Fibroblast of skin of back (primary cell): ENCODE measurements at regions not wholly inside any gene's neighbourhood (a gene's known extent, or its start where the extent isn't known, plus 50 kb on each side); places are given as distances from the start of the nearest gene placed in this dataset.

ENCODE experiments used
- DNase-seq: peaks from one replicate; pipeline ENCODE4 v3.0.0-alpha.2; 2013

DNA sequence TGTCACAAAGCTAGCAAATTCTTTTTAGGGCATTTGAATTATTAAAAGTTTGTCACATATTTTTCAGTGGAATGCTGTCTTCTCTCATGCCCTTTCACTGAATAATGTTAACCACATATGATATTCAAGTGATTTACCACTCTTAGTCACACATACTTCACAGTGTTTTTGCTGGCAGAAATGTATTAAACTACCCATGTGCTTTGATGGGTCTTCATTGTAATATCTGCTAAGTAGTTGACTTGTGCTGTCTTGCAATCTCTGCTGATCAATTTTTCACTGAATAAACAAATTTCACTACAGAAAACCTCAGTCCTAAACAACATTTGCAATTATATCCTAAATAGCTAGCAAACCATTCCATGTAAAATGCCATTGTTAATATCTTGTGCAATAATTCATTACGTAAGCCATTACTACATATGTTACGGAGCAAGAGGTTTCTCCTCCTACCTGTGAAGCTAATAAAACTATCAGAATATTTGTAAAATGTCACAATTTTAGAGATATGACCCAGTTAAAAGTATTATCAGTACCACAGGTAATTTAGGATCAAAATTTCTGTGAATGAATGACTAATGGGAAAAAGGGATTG is 64.6 kb upstream of the LMO3 start:
- DNase-seq = peak; percentile 0

DNA sequence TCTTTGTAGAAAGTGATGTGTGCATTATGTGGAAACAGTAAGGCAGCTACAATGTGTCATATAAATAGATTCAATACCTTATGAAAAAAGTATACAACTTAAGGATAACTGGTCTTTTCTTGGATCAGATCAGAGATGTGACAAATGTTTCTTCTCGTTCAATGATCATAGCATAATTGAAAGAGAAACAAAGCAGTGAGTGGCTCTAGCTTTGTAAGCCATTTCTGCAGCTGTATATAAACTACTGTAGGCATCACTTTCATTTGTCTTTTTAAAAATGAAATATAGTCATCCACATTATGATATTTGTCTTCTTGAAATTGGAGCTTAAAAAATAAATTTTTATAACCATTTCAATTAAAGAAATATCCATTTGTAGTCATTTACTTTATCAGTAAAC is 63.8 kb upstream of the LMO3 start:
- no peak for DNase-seq

GRCh38 chr12:16668198-16668597 is 62.2 kb upstream of the LMO3 start:
- DNase-seq = no peak

- DNase-seq = no peak
Observed at GRCh38 chr12:16658699-16659098, 52.7 kb upstream of the LMO3 start.
